ENCODE measurements at regions not wholly inside any gene's neighbourhood (a gene's known extent, or its start where the extent isn't known, plus 50 kb on each side); places are given as distances from the start of the nearest gene placed in this dataset.

- Mint-ChIP-seq H3K4me3 (no peak overlapping the region), H3K4me1 (no peaks in the 10 kb centered on the region), H3K27ac (no peak overlapping the region), H3K9me3 (peaks cover 93% of the 10 kb centered on the region), H3K36me3 (ENCODE audit: low read depth) (peaks cover 26% of the 10 kb centered on the region), H3K27me3 (ENCODE audit: insufficient read depth, low read depth, poor library complexity) (peaks cover 3% of the 10 kb centered on the region)
- Histone ChIP-seq H3F3A (replicated peaks; ENCODE audit: low read depth) (no peaks in the 10 kb centered on the region), H3K4me1 (ENCODE audit: insufficient read depth) (no peaks in the 10 kb centered on the region), H3K27ac (ENCODE audit: low read depth) (no peak overlapping the region), H3K79me2 (replicated peaks; ENCODE audit: insufficient read depth) (no peaks in the 10 kb centered on the region), H3K4me2 (no peak overlapping the region), H2AFZ (no peak overlapping the region), H3K27me3 (ENCODE audit: insufficient read depth) (no peaks in the 10 kb centered on the region), H3K4me3 (no peak overlapping the region), H4K20me1 (replicated peaks; ENCODE audit: insufficient read depth) (no peaks in the 10 kb centered on the region), H3K9me2 (ENCODE audit: insufficient read depth) (no peaks in the 10 kb centered on the region), H3K36me3 (ENCODE audit: insufficient read depth) (no peaks in the 10 kb centered on the region)
- ATAC-seq, result no peak
- TF ChIP-seq ETS1 (IDR thresholded peaks at IDR 0.05) (no peak), NANOG (IDR thresholded peaks at IDR 0.05; ENCODE audit: borderline replicate concordance) (no peak), JUNB (IDR thresholded peaks at IDR 0.05; ENCODE audit: unreplicated experiment) (no peak), REST (IDR thresholded peaks at IDR 0.05; ENCODE audit: unreplicated experiment) (no peak), STAT1 (IDR thresholded peaks at IDR 0.05; ENCODE audit: unreplicated experiment) (no peak), EZH2 (IDR thresholded peaks at IDR 0.05; ENCODE audit: low read depth, unreplicated experiment) (no peak), ZNF331 (CRISPR knock-in tag; IDR thresholded peaks at IDR 0.05; ENCODE audit: low read depth) (no peak), ZNF114 (CRISPR knock-in tag; IDR thresholded peaks at IDR 0.05) (no peak), CTCF (conservative IDR thresholded peaks at IDR 0.05; ENCODE audit: low read depth in 2 of 2) (no peak), ZNF462 (CRISPR knock-in tag; IDR thresholded peaks at IDR 0.05) (no peak), POLR2AphosphoS5 (IDR thresholded peaks at IDR 0.05; ENCODE audit: low read depth) (no peak), EZH2phosphoT487 (IDR thresholded peaks at IDR 0.05; ENCODE audit: unreplicated experiment) (no peak), CREB1 (CRISPR knock-in tag; IDR thresholded peaks at IDR 0.05; ENCODE audit: low read depth) (no peak)
- no peak for DNase-seq (ENCODE audit: low spot score)
Observed at GRCh38 chr10:37479469-37479868, 354.1 kb downstream of the ANKRD30A start.
